ENCODE measurements at regions not wholly inside any gene's neighbourhood (a gene's known extent, or its start where the extent isn't known, plus 50 kb on each side); places are given as distances from the start of the nearest gene placed in this dataset.
"Not testable (repeated sequence)": the region's sequence is repeated elsewhere in the genome, so short reads cannot be mapped to it uniquely, and the experiment has no call there.

GRCh38 chr6:97775012-97775411 lies 492.0 kb upstream of the MMS22L start (continued):
- TF ChIP-seq PATZ1 (CRISPR knock-in tag; IDR thresholded peaks at IDR 0.05; ENCODE audit: borderline replicate concordance) (no peak), ZNF565 (CRISPR knock-in tag; conservative IDR thresholded peaks at IDR 0.05; ENCODE audit: low read depth) (no peak), CSDC2 (CRISPR knock-in tag; IDR thresholded peaks at IDR 0.05) (no peak), TCF4 (CRISPR knock-in tag; IDR thresholded peaks at IDR 0.05; ENCODE audit: borderline replicate concordance) (no peak), ESRRG (CRISPR knock-in tag; IDR thresholded peaks at IDR 0.05) (no peak)

- no peak for ATAC-seq
- no peak for TF ChIP-seq GLIS3 (CRISPR knock-in tag; IDR thresholded peaks at IDR 0.05)
- TF ChIP-seq ISL1 (CRISPR knock-in tag; IDR thresholded peaks at IDR 0.05) = no peak
- no peak for TF ChIP-seq ZC3H10 (CRISPR knock-in tag; IDR thresholded peaks at IDR 0.05)
- no peak for TF ChIP-seq CSRNP3 (CRISPR knock-in tag; IDR thresholded peaks at IDR 0.05)
- no peak for TF ChIP-seq ESRRG (CRISPR knock-in tag; IDR thresholded peaks at IDR 0.05)
- no peak for TF ChIP-seq ZFP30 (CRISPR knock-in tag; IDR thresholded peaks at IDR 0.05)
- TF ChIP-seq PPARA (CRISPR knock-in tag; IDR thresholded peaks at IDR 0.05; ENCODE audit: borderline replicate concordance) = no peak
- TF ChIP-seq RARB (CRISPR knock-in tag; IDR thresholded peaks at IDR 0.05) = no peak
- no peak for TF ChIP-seq SNAI2 (CRISPR knock-in tag; IDR thresholded peaks at IDR 0.05)
- TF ChIP-seq TOX (CRISPR knock-in tag; IDR thresholded peaks at IDR 0.05; ENCODE audit: borderline replicate concordance) = no peak
Measured at GRCh38 chr6:97778290-97779038, 495.4 kb upstream of the MMS22L start.

- not testable (repeated sequence) for ATAC-seq
Measured at GRCh38 chr6:97779039-97779766, 496.2 kb upstream of the MMS22L start.

- no peak for ATAC-seq
- TF ChIP-seq TCF4 (CRISPR knock-in tag; IDR thresholded peaks at IDR 0.05; ENCODE audit: borderline replicate concordance) (no peak), PATZ1 (CRISPR knock-in tag; IDR thresholded peaks at IDR 0.05; ENCODE audit: borderline replicate concordance) (no peak), TSHZ2 (CRISPR knock-in tag; IDR thresholded peaks at IDR 0.05) (no peak), ISL1 (CRISPR knock-in tag; IDR thresholded peaks at IDR 0.05) (no peak), CSRNP3 (CRISPR knock-in tag; IDR thresholded peaks at IDR 0.05) (no peak), CSDC2 (CRISPR knock-in tag; IDR thresholded peaks at IDR 0.05) (no peak), BACH2 (CRISPR knock-in tag; IDR thresholded peaks at IDR 0.05; ENCODE audit: borderline replicate concordance) (no peak), OSR1 (CRISPR knock-in tag; IDR thresholded peaks at IDR 0.05) (no peak), ZNF8 (CRISPR knock-in tag; IDR thresholded peaks at IDR 0.05) (no peak), CREB5 (CRISPR knock-in tag; IDR thresholded peaks at IDR 0.05; ENCODE audit: low read depth) (no peak)
Measured at GRCh38 chr6:97790926-97791590, 508.0 kb upstream of the MMS22L start.

All from SK-N-SH treated with all-trans-retinoic acid at 6 μM for 48 hours (cell line).